ENCODE measurements at regions not wholly inside any gene's neighbourhood (a gene's known extent, or its start where the extent isn't known, plus 50 kb on each side); places are given as distances from the start of the nearest gene placed in this dataset.

- H3K36me3 ChIP-seq (ENCODE audit: insufficient read depth, low read length), result no peaks in the 10 kb centered on the region
- H3K79me2 ChIP-seq (ENCODE audit: insufficient read depth, low read length), result no peaks in the 10 kb centered on the region
- no peak overlapping the region for H3K9ac ChIP-seq (ENCODE audit: low read length)
- FAIRE-seq, result no peak
- peaks cover 25% of the 10 kb centered on the region for H3K27me3 Mint-ChIP-seq (ENCODE audit: low read depth, unreplicated experiment)
- DNase-seq (ENCODE audit: low read depth), result no peak
- H3K27ac Mint-ChIP-seq (ENCODE audit: unreplicated experiment), result no peak overlapping the region
- TF ChIP-seq CTCF (IDR thresholded peaks at IDR 0.05; ENCODE audit: insufficient read depth, low read depth, low read length), result no peak
- no peak for TF ChIP-seq EZH2 (IDR thresholded peaks at IDR 0.05; ENCODE audit: insufficient read depth, low read length)
- H3K4me3 ChIP-seq (ENCODE audit: insufficient read depth, low read depth, low read length), result no peak overlapping the region
- no peaks in the 10 kb centered on the region for H3K36me3 Mint-ChIP-seq (ENCODE audit: low read depth, unreplicated experiment)
- H2AFZ ChIP-seq (ENCODE audit: low read depth, low read length), result no peak overlapping the region
- H4K20me1 ChIP-seq (ENCODE audit: insufficient read depth, low read length), result no peaks in the 10 kb centered on the region
- H3K4me1 ChIP-seq (ENCODE audit: insufficient read depth, low read length), result no peaks in the 10 kb centered on the region
- H3K4me2 ChIP-seq (ENCODE audit: low read length), result no peak overlapping the region
- no peaks in the 10 kb centered on the region for H3K9me3 Mint-ChIP-seq (ENCODE audit: unreplicated experiment)
- H3K4me3 Mint-ChIP-seq (ENCODE audit: unreplicated experiment), result no peak overlapping the region
- peaks cover 4% of the 10 kb centered on the region for H3K27me3 ChIP-seq (ENCODE audit: insufficient read depth, low read length)
- H3K4me1 Mint-ChIP-seq (ENCODE audit: low read depth, unreplicated experiment), result no peaks in the 10 kb centered on the region
- no peak overlapping the region for H3K27ac ChIP-seq (ENCODE audit: low read depth, low read length)
- H3K9me3 ChIP-seq (ENCODE audit: insufficient read depth, low read depth, low read length), result no peaks in the 10 kb centered on the region
These were observed 223.1 kb upstream of the TSHZ3 start for GRCh38 chr19:31572102-31572975.

- peaks cover 4% of the 10 kb centered on the region for H3K27me3 ChIP-seq (ENCODE audit: insufficient read depth, low read length)
- FAIRE-seq (no peak), DNase-seq (ENCODE audit: low read depth) (no peak)
- TF ChIP-seq EZH2 (IDR thresholded peaks at IDR 0.05; ENCODE audit: insufficient read depth, low read length), result no peak
- TF ChIP-seq CTCF (IDR thresholded peaks at IDR 0.05; ENCODE audit: insufficient read depth, low read depth, low read length), result no peak
- no peak overlapping the region for H3K27ac ChIP-seq (ENCODE audit: low read depth, low read length)
- no peak overlapping the region for H2AFZ ChIP-seq (ENCODE audit: low read depth, low read length)
- no peaks in the 10 kb centered on the region for H3K4me1 ChIP-seq (ENCODE audit: insufficient read depth, low read length)
- no peaks in the 10 kb centered on the region for H3K9me3 Mint-ChIP-seq (ENCODE audit: unreplicated experiment)
- peaks cover 24% of the 10 kb centered on the region for H3K27me3 Mint-ChIP-seq (ENCODE audit: low read depth, unreplicated experiment)
- H4K20me1 ChIP-seq (ENCODE audit: insufficient read depth, low read length), result no peaks in the 10 kb centered on the region
- H3K27ac Mint-ChIP-seq (ENCODE audit: unreplicated experiment), result no peak overlapping the region
- no peak overlapping the region for H3K4me3 ChIP-seq (ENCODE audit: insufficient read depth, low read depth, low read length)
- no peaks in the 10 kb centered on the region for H3K79me2 ChIP-seq (ENCODE audit: insufficient read depth, low read length)
- no peaks in the 10 kb centered on the region for H3K36me3 Mint-ChIP-seq (ENCODE audit: low read depth, unreplicated experiment)
- no peak overlapping the region for H3K4me3 Mint-ChIP-seq (ENCODE audit: unreplicated experiment)
- H3K9me3 ChIP-seq (ENCODE audit: insufficient read depth, low read depth, low read length), result no peaks in the 10 kb centered on the region
- H3K4me2 ChIP-seq (ENCODE audit: low read length), result no peak overlapping the region
- H3K9ac ChIP-seq (ENCODE audit: low read length), result no peak overlapping the region
- H3K36me3 ChIP-seq (ENCODE audit: insufficient read depth, low read length), result no peaks in the 10 kb centered on the region
- no peaks in the 10 kb centered on the region for H3K4me1 Mint-ChIP-seq (ENCODE audit: low read depth, unreplicated experiment)
These were observed 223.7 kb upstream of the TSHZ3 start for GRCh38 chr19:31572976-31573298.

Data from astrocyte (in vitro differentiated cells and primary cell).